Stimulated activated naive CD8-positive, alpha-beta T cell treated with anti-CD3 and anti-CD28 coated beads, Interleukin-15, Interleukin-2, amounts not matched to agents 100 U/mL and 50 U/mL, for 24 hours (primary cell): ENCODE measurements at regions not wholly inside any gene's neighbourhood (a gene's known extent, or its start where the extent isn't known, plus 50 kb on each side); places are given as distances from the start of the nearest gene placed in this dataset.

Experiments used
- ATAC-seq: fragments of 150-1000 bp; cut with Tn5 transposase; one replicate; pipeline ENCODE4 v1.10.0; 2021
- DNase-seq: peaks from one replicate; pipeline ENCODE4 v3.0.0; 2021

GRCh38 chr20:55596431-55596830, 408.9 kb downstream of the CBLN4 start:
- no peak for ATAC-seq
- DNase-seq: no peak

- no peak for DNase-seq
- ATAC-seq: no peak
Observed at GRCh38 chr20:55592866-55593265, 412.5 kb downstream of the CBLN4 start.

DNA sequence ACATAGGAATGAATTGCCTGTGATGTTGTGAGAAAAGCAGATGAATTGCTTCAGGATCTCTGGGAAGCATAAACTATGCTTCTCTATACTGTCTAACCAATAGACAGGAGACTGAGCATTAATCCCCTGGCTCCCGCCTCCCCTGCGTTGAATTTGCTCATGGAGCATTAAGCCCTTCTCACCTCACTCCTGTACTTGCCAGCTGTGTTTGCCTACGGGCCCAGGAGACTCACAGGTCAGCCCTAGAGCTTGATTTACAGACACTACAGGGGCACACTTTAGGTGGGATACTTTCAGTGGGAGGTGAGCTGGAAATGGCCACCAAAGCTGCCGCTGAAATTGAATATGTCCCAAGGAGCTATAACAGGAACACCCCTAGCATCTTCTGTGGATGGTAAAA, 418.7 kb downstream of the CBLN4 start:
- no peak for DNase-seq
- ATAC-seq: no peak

DNA sequence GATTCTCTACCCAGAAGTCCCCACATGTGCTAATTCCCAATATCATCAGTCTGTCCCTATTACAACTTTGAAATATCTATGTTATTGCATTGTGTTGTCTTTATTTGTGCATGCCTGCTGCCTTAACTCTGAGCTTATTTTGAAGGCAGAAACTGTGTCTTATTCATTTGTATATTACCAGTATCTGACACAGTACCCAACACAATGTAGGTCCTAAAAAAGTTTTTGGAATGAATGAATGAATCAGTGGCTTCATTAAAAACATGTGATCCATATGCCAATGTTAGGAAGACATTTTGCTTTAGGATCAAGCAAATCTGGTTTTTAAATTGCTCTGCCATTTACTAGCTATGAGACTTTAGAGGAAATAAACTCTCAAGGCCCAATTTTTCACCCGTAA, 420.4 kb downstream of the CBLN4 start:
- ATAC-seq (no peak), DNase-seq (no peak)

- no peak for DNase-seq
- ATAC-seq: no peak
Observed at GRCh38 chr20:55584307-55584706, 421.0 kb downstream of the CBLN4 start.

- no peak for DNase-seq
- no peak for ATAC-seq
Observed at GRCh38 chr20:55583036-55583435, 422.3 kb downstream of the CBLN4 start.

GRCh38 chr20:55582498-55582897, 422.8 kb downstream of the CBLN4 start:
- DNase-seq: no peak

GRCh38 chr20:55581519-55581918, 423.8 kb downstream of the CBLN4 start:
- ATAC-seq: no peak
- DNase-seq: no peak

More at GRCh38 chr20:55582498-55582897, 422.8 kb downstream of the CBLN4 start:
- no peak for ATAC-seq

GRCh38 chr20:55580475-55580874, 424.8 kb downstream of the CBLN4 start:
- DNase-seq (no peak), ATAC-seq (no peak)

- DNase-seq (no peak), ATAC-seq (no peak)
Observed at GRCh38 chr20:55579802-55580201, 425.5 kb downstream of the CBLN4 start.

DNA sequence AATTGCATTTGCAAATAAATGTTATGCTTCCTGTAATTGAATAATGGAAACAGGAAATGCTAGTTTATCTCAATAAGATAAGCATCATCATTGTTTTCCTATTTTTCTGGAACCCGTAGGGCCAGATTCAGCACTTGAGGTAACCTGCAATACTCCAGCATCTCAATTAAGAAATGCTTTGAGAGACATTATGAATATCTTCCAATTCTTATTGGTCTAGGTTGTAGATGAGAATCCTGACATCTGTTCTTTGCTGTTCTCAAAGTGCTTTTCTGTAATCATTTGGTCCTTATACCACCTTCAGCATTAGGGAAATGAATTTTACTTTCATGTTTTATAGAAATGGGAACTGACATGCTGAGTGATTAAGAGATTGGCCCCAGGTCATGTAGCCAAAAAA, 428.3 kb downstream of the CBLN4 start:
- no peak for ATAC-seq
- DNase-seq: no peak

DNA sequence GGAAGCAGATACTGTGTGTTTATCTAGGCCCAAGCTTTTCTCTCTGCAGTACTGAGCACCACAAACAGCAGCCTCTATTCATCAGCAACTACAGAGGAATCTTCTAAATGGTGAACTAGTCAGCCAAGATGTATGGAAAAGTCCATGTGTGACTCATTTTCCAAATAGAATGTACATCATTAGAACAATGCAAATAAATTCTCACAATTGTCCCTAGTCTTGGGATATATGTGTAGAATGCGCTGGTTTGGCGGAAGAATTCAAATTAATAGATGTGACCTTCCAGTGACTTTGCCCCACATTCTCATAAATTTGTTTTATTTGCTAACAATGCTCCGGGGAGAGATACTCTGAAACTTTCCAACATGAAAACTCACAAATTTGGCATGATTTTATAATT, 436.2 kb downstream of the CBLN4 start:
- no peak for DNase-seq
- no peak for ATAC-seq

GRCh38 chr20:55567826-55568225, 437.5 kb downstream of the CBLN4 start:
- ATAC-seq (no peak), DNase-seq (no peak)

- DNase-seq (no peak), ATAC-seq (no peak)
Observed at GRCh38 chr20:55565096-55565773, 440.1 kb downstream of the CBLN4 start.

DNA sequence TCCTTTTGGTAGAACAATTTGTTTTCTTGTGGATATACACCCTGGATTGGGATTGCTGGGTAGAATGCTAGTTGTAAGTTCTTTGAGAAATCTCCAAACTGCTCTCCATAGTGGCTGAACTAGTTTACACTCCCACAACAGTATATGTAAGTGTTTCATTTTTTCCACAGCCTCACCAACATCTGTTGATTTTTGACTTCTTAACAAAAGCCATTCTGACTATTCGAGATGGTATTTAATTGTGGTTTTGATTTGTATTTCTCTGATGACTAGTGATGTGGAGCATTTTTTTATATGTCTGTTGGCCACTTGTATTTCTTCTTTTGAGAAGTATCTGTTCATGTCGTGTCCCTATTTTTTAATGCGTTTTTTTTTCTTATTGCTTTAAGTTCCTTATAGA, 444.1 kb downstream of the CBLN4 start:
- DNase-seq (no peak), ATAC-seq (no peak)

- no peak for ATAC-seq
- DNase-seq: no peak
Observed at GRCh38 chr20:55557191-55557590, 448.1 kb downstream of the CBLN4 start.

DNA sequence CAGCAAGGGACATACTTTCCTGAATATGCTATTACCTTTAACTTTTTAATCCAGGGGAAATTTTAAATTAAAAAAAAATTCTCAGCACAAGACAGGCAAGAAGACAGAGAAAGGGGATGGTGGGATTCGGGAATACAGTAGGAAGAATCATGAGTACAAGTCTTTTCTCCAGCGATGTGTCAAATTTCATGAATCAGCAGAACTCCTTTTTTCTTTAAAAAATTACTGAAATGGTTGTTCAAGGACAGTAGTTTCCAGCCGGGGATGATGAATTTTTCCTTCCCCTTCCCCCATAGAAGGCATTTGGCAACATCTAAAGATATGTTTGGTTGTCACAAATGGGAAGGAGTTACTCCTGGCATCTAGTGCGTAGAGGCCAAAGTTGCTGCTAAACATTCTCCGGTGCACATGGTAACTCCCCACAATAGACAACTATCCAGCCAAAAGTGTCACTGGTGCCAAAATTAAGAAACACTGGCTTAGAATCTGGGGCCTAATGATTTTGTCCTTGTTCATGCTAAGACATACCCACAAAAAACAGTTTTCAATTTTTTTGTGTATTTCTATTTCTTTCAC, 450.2 kb downstream of the CBLN4 start:
- no peak for DNase-seq
- no peak for ATAC-seq

DNA sequence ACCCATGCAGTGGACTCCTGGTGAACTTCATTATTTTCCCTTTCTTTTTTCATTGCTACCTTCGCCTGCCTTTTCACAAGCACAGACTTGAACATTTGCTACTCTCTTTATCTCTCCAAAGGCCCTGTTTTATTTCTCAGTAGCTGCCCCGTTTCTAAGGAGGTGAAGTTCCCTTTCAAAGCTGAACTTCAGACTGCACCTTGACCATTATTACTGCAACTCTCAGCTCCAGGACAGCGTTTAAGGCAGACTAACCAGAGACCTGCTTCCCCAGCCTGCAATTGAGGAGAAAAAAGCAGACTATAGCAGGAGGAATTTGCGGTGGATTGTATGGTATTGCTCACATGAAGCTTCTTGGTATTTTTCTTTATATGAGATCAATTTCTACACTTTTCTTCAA, 460.7 kb downstream of the CBLN4 start:
- ATAC-seq (no peak), DNase-seq (no peak)

GRCh38 chr20:55540486-55540885, 464.8 kb downstream of the CBLN4 start:
- DNase-seq (no peak), ATAC-seq (no peak)

GRCh38 chr20:55540013-55540412, 465.3 kb downstream of the CBLN4 start:
- no peak for ATAC-seq
- no peak for DNase-seq

GRCh38 chr20:55538261-55538908, 466.9 kb downstream of the CBLN4 start:
- no peak for ATAC-seq
- no peak for DNase-seq

DNA sequence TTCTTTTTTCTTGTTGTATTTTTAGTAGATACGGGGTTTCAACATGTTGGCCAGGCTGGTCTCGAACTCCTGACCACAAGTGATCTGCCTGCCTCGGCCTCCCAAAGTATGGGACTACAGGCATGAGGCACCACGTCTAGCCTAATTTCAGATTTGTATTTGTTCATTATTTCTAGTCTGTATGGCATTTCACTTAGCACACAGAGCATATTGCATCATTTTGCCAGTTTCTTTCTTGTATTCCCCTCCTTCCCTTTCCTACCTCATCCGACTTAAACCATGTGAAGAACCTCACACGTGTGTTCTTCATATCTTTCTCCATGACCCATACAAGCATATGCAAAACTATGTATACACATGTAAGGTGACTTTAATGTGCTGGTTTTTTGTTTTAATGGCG, 470.0 kb downstream of the CBLN4 start:
- DNase-seq (no peak), ATAC-seq (no peak)

DNA sequence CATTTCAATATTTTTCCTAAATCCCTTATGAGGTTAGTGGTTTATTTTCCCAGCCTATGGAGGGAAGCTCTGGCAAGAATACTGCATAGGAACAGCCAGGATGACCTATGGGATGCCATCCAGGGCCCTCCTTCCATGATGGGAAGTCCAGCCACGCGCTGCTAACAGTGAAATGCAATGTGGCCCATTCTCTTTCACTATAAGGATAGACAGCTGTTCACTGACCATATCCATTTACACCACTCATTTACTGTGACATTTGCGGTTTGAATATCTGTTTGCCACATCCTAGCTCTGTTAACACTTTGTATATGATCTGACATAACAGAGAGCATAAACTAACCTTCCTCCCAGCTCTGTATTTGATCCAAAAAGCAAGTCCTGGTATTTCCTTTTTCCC, 471.7 kb downstream of the CBLN4 start:
- DNase-seq (no peak), ATAC-seq (no peak)

- ATAC-seq (no peak), DNase-seq (no peak)
Observed at GRCh38 chr20:55530763-55531162, 474.6 kb downstream of the CBLN4 start.
